Fibroblast of peridontal ligament (primary cell): ENCODE measurements at regions not wholly inside any gene's neighbourhood (a gene's known extent, or its start where the extent isn't known, plus 50 kb on each side); places are given as distances from the start of the nearest gene placed in this dataset.
"Not testable (repeated sequence)": the region's sequence is repeated elsewhere in the genome, so short reads cannot be mapped to it uniquely, and the experiment has no call there.

Experiments used
- DNase-seq: peaks from one replicate; pipeline ENCODE4 v3.0.0-alpha.2; 2010; ENCODE audit errors: extremely low read depth

DNA sequence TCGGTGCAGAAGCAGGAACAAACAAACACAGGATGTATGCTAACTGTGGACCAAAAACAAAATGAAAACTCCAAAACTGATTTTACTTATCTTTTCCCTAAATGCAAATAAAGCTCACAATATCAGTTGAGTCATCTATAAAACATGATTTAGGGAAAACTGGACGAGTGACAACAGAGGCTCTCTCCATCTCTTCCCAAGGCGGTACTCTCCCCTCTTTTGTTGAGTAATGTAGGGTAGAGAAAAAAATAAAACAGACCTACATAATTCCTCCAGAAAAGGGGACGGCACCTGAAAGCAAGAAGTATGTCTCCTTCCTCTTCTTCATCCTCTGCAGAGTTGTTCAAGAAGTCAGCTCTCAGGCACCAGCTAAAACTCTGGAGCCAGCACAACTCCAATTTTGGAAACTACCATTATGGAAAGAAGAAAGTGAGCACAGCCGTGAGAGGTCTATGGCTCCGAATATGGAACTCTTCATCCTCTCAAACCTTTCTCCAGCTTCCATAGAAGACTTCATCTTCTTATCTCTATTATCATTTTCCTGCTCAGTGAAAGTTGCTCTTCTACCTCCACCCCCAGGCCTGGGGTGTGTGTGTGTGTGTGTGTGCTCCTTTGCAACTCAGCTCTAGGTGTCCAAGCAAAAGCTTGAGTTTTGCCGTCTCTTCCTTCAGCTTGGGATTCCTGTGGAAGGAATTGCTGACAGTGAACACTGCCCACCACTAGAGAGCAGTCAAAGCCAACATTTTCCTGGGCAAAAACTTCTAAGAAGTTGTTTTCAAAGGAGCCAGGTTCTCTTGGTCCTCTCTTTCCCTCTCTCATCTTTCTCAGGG is 155.4 kb downstream of the DIO2 start:
- DNase-seq, result peak; percentile 78

- peak; percentile 15 for DNase-seq
Measured at GRCh38 chr14:80055226-80055625, 156.1 kb downstream of the DIO2 start.

DNA sequence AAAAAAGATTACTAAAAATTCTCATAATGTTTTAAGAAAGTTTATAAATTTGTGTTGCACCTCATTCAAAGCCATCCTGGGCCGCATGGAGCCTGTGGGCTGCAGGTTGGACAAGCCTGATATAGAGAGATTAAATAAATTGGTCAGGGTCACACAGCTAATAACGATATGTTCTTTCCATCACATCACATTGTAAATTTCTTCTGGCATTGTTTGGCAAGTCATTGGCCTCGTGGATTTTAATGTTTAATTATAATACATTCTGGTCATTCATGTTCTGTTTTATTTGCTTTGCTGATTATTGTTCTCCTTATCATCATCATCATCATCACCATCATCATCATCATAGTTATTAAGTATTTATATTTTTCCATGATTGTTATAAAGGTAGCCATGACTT is 157.3 kb downstream of the DIO2 start:
- DNase-seq, result no peak

DNA sequence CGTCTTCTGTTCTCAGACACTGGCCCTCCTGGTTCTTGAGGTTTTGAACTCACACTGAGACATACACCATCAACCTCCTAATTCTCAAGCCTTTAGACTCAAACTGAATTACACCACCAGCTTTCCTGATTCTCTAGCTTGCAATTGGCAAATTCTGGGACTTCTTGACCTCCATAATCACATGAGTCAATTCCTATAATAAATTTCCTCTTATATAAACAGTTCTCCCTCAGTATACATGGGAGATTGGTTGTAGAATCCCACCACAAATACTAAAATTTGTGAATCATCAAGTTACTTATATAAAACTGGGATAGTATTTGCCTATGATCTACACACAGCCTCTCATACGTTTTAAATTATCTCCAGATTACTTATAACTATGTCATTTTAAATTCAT is 162.2 kb downstream of the DIO2 start:
- peak; percentile 6 for DNase-seq

DNA sequence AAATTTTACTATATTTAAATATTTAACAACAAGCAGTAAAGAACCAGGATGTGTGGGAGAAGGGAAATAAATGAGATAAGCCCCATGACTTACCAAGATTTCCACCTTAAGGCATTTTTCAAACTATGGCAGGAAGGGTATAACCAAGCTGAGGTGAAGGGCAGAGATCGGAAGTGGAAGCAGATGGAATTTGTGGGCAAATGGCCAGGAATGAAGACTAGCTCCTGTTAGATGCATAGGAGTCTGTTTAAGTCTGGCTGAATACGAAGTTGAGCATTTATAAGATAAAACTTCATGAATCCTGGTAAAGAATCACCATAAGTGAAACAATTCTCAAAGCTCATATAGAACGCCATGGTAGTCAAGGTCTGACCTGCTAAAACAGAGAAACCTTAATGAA is 163.5 kb downstream of the DIO2 start:
- no peak for DNase-seq

DNA sequence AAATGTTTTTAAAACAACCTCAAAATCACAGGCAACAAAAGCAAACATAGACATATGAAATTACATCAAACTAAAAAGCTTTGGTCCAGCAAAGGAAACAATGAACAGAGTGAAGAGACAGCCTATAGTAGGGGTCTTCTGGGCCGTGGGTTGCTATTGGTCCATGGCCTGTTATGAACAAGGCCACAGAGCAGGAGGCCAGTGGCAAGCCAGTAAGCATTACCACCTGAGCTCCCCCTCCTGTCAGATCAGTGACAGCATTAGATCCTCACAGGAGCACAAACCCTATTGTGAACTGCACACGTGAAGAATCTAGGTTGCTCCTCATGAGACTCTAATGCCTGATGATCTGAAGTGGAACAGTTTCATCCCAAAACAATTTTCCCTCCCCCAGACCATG is 174.0 kb downstream of the DIO2 start:
- no peak for DNase-seq

- DNase-seq, result no peak
Measured at GRCh38 chr14:80024417-80024816, 186.9 kb downstream of the DIO2 start.

DNA sequence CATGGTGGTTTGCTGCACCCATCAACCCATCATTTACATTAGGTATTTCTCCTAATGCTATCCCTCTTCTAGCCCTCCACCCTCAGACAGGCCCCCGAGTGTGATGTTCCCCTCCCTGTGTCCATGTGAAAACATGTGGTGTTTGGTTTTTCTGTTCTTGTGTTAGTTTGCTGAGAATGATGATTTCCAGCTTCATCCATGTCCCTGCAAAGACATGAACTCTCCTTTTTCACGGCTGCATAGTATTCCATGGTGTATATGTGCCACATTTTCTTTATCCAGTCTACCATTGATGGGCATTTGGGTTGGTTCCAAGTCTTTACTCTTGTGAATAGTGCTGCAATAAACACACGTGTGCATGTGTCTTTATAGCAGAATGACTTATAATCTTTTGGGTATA is 192.8 kb downstream of the DIO2 start:
- not testable (repeated sequence) for DNase-seq

- no peak for DNase-seq
Measured at GRCh38 chr14:80017795-80018194, 193.5 kb downstream of the DIO2 start.

DNA sequence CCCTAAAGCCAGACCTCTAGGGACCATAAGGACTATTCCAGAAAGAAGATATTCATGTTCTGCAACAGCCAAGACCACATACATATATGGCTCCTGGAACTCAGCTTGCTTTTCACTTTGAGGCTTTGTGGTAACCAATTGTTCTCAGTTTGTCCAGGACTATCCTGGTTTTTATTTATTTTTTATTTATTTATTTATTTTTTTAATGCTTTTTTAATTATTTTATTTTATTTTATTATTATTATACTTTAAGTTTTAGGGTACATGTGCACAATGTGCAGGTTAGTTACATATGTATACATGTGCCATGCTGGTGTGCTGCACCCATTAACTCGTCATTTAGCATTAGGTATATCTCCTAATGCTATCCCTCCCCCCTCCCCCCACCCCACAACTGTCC is 201.1 kb downstream of the DIO2 start:
- not testable (repeated sequence) for DNase-seq

GRCh38 chr14:80005561-80005960 is 205.7 kb downstream of the DIO2 start:
- no peak for DNase-seq

- no peak for DNase-seq
Measured at GRCh38 chr14:80004871-80005270, 206.4 kb downstream of the DIO2 start.

DNA sequence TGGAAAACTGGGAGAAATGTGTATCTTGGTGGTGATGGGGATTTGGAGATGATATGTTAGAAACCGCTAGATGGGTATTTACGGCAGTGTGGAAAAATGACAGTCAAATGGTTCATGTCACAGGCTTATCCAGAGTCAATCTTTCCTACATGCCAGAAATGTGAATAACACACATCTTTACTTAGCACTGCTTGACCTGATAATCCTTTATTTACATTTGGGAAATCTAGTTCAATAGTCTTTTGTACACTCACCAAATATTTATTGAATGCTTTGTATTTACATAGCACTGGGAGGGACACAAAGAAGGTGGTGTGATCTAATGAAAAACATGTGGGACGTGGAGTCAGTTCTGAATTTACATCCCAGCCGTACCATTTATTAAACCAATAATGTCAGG is 208.2 kb downstream of the DIO2 start:
- DNase-seq, result no peak

- DNase-seq, result no peak
Measured at GRCh38 chr14:79997509-79998208, 213.6 kb downstream of the DIO2 start.

GRCh38 chr14:79992407-79993198 is 218.7 kb downstream of the DIO2 start:
- no peak for DNase-seq

- no peak for DNase-seq
Measured at GRCh38 chr14:79991866-79992265, 219.4 kb downstream of the DIO2 start.

GRCh38 chr14:79989990-79990389 is 221.3 kb downstream of the DIO2 start:
- no peak for DNase-seq

DNA sequence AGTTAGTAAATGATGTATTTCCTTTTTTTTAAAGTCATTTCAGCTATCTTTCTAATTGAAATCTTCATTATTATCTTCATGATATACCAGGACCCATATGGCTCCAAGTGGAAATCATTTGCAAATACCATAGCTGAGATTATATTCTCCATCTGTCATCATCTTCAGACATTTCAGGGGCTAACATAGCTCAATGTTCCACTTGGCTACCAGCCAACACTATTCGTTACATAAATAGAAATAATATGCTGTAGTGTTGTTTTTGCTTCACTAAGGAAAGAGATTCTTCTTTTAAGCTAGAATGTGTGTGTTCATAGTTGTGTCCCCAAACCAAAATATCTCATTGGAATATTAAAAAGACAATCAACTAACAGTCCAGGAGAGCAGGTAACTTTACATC is 225.1 kb downstream of the DIO2 start:
- no peak for DNase-seq

DNA sequence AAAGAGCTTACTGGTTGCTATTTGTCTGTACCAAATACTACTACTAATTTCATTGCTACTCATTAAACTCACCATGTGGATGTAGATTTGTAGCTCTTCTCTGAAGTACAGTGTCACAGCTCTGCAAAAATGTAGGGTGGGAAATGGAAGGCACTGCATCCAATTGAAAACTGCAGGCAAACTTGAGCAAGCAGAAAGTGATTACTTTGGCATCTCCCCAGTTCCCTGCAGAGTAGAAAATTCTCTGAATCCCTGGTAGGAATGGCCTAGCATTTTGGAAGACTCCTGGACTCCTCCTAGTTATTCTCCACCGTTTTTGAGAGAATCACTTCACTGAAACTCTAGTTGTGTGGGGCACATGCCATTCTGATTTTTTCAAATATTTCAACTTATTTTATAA is 239.1 kb downstream of the DIO2 start:
- no peak for DNase-seq

DNA sequence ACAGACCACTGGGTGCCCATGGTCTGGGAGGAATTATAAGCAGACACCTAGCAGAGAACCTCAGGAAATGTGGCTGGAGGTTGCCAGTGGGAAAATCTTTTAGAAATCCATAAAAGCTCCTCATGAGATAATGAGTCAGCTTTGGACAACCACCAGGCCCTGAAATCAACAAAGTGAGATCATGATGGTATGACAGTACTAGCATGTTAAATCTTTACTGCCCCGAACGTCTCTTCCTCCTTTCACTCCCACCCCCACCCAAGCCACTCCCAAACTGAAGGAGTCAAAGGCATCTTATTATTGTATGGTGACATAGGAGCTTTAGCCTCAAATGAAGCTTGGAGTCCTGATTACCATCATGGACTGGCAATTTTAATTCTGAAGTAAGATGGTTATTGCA is 240.0 kb downstream of the DIO2 start:
- no peak for DNase-seq

DNA sequence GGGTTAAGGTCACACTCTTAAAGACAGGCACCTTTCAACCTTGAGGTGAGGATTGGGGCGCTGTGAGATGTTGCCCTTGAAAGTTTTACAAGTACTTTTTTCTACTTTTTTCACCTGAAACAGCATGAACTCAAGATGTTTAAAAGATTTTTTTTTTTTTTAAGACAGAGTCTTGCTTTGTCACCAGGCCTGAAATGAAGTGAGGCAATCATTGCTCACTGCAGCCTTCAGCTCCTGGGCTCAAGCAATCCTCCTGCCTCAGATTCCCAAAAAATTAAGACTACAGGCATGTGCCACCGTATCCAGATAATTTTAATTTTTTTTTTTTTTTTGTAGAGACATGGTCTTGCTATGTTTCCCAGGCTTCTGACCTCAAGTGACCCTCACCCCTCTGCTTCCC is 243.9 kb downstream of the DIO2 start:
- no peak for DNase-seq

DNA sequence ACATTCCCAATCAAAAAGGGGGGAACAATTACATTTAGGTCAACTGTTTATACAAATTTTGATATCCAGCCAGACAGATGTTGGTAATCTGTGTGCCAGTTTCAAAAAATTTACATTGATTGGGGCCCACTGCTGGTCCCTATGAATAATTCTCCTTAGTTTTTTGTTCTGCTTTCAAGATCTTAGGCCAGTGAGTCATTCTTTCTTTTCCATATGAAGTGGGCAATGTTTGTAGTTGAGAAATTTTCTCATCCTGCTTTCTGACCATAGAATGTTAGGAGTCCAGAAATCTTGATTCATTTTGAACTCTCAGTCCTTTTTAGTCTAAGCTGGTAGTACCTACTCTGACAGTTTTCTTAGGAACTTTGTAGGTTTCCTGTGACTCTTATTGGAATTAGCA is 244.3 kb downstream of the DIO2 start:
- DNase-seq, result no peak

DNA sequence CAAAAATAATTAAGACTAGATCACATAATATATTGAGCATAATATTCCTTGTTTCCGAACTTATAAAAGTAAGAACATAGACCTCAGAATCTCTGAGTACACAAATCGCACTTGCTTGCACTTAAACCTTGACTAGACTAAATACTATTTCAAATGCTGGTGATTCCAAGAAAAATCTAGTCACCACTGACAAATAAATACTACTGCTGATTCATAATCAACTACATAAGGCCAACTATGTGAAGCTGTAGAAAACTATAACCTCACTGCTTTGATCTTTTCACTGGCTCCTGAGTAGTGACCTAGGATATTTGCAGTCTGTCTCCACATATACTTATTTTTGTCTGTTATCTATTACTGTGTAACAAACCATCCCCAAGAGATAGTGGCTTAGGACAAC is 245.4 kb downstream of the DIO2 start:
- no peak for DNase-seq
